Occipital lobe (tissue), 1 donor: ENCODE measurements at regions not wholly inside any gene's neighbourhood (a gene's known extent, or its start where the extent isn't known, plus 50 kb on each side); places are given as distances from the start of the nearest gene placed in this dataset.
"Not testable (repeated sequence)": the region's sequence is repeated elsewhere in the genome, so short reads cannot be mapped to it uniquely, and the experiment has no call there.

Experiments used
- DNase-seq: peaks from one replicate; lab custom pipeline; 2025; lab: John Stamatoyannopoulos, UW

DNA sequence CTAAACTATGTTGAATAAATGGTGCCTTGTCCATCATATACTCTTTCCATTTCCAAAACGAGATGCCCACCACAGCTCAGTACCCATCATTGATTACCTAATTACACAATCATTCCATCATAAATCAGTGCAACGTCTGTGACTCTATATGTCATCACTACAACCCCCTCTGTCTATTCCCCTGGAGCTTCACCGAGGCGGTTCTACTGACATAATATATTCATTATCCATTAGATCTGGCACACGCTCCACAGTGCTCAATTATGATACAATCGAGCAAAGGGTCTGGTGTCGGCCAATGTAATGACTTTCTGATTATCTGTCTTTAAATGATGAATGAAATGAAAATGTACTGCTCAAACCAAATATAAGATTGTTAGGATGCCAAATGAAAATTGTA is 1737.7 kb upstream of the WWC1 start:
- no peak for DNase-seq

DNA sequence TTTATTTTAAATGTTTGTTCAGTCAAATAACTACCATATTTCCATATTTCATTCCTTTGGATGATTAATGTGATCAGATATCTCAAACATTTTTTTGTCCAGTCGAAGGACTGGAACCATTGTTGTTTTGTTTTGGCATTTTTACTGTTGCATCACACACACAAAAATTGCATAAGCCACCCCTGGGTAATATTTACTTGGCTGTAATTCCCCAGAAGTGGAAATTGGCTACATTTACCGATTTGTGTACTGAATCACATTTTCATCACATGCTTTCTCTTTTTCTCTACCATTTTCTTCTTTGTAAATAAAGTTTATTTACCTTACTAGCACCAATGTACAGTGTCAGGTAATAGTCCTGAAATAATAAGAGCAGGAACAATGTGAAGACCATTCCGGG is 1729.7 kb upstream of the WWC1 start:
- DNase-seq, result no peak

- no peak for DNase-seq
These were observed 1729.2 kb upstream of the WWC1 start for GRCh38 chr5:166562246-166562645.

DNA sequence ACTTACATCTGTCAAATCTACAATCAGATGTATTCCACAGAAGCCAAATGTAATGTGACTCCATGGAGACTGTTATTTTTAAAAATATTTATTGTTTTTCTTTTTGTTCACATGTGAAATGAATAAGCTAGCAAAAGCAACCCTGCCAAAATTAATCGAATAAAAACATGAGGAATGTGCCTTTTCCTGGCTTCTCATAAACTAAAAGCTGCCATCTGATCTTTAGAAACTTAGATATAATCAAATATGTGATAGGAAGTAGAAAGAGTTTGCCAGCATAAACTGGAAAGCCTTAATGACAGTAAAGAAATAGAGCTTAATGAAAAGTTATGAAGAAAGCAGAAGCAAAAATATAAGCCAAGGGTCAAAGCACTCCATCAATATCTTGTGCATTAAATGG is 1724.7 kb upstream of the WWC1 start:
- DNase-seq, result no peak

GRCh38 chr5:166570865-166571264 is 1720.6 kb upstream of the WWC1 start:
- DNase-seq, result no peak

DNA sequence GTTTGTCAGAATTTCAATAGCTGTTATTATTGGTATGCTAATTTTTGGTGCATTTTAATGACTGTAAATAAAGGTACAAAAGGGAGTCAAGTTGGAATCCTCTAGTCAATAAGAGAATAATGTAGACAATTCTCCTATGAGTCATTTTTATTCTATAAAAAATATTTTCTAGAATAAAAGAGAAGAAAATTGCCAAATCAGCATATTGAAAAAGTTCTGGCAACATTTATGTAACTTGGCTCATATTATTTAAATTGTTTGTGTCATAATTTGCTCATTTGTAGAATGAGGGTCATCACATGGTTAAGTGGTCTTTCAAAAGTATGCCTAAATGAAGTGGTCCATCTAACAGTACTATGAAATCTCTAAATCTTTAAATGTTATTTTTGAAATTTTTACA is 1719.8 kb upstream of the WWC1 start:
- DNase-seq, result no peak

GRCh38 chr5:166576323-166576722 is 1715.1 kb upstream of the WWC1 start:
- no peak for DNase-seq

DNA sequence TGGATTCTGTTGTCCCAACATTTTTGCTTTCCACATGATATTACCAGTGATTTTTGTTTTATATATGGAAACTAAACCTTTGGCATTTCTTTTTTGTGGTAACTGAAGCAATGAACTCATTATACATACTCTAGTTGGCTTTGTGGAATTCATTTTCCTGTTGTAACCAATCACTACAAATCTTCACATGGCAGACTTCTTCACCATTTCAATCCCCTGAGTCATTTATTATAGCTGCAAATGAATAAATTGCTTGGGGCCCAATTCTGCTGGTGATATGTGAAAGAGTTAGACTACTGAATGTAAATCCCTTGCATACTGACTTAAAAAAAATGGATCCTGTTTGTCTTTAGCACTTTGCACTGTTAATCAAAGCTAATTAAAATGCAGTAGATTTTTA is 1709.6 kb upstream of the WWC1 start:
- no peak for DNase-seq

DNA sequence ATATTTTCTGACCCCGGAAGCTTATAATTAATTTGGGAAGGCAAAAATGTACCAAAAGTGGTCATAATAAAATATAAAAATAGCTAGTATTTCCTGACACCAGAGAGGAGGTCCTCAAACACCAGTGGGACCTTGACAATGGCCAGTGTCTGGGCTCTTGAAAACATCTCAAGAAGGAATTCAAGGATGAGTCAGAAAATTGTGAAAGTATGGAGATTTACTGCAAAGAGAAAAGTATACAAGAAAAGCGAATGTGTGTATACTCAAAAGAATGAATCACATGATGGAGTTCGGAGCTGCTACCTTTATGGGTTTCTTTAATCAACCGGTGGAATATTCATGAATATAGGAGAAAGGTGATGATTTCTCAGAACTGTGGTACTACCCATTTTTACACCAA is 1709.0 kb upstream of the WWC1 start:
- no peak for DNase-seq

GRCh38 chr5:166594567-166594966 is 1696.9 kb upstream of the WWC1 start:
- DNase-seq, result no peak

- no peak for DNase-seq
These were observed 1696.0 kb upstream of the WWC1 start for GRCh38 chr5:166595274-166595951.

DNA sequence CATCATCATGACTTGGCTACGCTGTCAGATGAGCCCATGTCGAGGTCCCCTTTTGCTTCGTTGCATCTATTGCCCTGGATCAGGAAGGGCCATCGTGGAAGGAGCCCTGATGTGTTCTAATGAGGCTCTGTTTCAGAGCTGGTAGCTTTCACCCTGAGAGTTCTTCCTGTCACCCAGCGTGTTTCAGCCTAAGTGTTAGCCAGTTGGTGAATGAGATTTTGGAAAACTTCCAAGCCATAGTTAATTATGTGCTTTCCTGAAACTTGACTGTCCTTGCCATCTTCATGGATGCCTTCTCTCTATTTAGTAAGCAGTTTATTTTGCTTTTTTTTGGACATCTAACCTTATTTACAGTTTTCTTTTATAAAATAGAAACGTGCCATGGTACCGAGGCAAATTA is 1695.4 kb upstream of the WWC1 start:
- no peak for DNase-seq

GRCh38 chr5:166602271-166602670 is 1689.2 kb upstream of the WWC1 start:
- no peak for DNase-seq

- DNase-seq, result no peak
These were observed 1673.9 kb upstream of the WWC1 start for GRCh38 chr5:166617507-166617906.

GRCh38 chr5:166618526-166618925 is 1672.9 kb upstream of the WWC1 start:
- DNase-seq, result no peak

- DNase-seq, result no peak
These were observed 1666.9 kb upstream of the WWC1 start for GRCh38 chr5:166624573-166624972.

DNA sequence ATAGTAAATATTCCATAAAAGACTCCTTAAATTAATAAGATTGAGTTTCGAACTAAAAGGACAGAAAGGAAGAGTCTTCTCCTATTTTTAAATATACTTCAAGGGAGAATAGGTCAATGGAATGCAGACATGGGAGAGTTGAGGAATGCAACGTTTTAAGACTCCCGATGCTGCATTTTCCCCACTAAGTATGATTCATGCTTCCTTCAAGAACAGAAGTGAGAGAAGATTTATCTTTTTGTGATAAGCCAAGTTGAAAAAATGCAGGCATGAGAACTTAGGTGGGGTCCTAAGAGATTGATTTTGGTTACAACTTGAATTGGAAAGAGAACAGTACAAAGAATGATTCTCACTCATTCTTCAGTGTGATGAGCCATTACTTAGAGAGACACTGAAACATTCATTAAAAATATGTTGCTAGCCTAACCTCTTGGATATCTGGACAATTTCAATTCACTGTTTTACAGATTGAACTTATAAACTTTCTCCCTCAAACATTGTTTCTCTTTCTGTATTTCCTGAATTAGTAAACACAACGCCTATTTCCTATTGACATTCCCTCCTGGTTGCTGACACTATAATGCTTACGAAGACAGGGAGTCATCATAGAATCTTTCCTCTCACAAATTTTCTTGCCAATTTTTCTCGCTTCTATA is 1666.1 kb upstream of the WWC1 start:
- no peak for DNase-seq

DNA sequence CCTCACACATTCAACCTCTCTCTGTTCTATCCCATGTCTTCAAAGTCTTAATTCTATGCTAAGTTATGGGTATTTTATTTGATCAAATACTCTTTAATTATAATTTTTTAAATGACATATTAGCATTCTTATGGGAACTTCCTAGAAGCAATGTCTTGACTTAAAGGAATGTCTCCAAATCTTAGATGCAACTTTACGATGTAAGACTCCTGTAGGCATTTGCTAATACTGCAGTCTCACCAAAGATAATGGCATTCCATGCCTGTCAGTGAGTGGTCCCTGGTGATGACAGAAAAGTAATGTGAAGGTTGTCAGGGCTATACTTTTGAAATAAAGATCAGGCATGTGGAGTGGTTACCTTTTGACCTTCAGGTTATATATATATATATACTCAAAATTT is 1654.2 kb upstream of the WWC1 start:
- DNase-seq, result no peak

- no peak for DNase-seq
These were observed 1652.3 kb upstream of the WWC1 start for GRCh38 chr5:166639151-166639550.

GRCh38 chr5:166640136-166640535 is 1651.3 kb upstream of the WWC1 start:
- not testable (repeated sequence) for DNase-seq

DNA sequence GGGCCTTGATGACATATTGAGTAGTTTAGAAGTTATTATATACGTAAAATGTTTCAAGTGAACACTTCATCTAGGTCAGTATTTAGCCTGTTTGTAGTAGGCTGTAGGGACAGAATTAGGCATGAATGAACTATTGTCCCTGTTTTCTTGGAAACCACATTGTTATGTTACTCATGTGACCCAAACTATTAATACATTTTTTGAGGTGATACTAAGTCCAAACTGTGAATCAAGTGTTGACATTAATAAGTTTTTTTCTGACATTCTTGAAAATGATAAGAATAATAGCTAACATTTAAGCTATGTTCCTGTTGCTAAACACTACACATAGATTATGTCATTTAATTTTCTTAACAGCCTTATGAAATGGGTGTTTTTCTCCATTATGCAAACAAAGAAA is 1642.7 kb upstream of the WWC1 start:
- DNase-seq, result no peak

- no peak for DNase-seq
These were observed 1641.8 kb upstream of the WWC1 start for GRCh38 chr5:166649676-166650075.

DNA sequence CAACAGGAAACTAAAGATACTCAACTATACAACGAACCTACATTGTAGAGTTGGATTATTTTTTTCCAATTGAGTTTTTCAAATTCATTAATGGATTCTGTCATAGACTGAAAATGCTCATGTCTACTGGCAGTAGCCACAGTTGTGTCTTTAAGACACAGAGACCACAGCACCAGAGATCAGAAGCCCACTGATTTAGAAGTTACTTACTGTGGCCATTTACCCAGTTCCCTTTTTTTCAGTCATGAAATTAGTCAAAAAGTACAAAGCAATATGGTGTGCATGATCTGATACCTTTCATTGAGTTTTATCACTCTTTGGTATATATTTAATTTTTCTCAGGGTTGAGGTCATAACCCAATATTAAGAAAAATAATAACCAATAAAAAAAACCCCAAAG is 1640.2 kb upstream of the WWC1 start:
- no peak for DNase-seq

DNA sequence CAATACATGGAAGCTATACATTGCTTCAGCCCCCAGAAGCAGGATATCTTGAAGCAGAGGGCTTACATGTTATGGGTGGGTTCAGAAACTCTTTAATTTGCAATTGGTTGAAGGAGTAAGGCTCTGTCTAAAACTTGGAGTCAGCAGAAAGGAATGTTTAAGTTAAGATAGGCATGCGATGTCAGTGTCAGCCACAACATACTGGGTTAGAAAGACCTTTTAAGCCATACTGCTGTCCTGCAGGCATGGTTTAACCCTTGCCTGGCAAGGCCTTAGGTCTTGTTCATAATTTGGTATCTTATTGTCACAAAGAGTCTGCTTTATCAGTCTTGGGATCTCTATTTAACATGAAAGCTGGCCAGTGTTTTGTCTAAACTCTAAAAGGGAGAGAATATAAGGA is 1619.6 kb upstream of the WWC1 start:
- no peak for DNase-seq
